K562 (cell line): ENCODE measurements at regions not wholly inside any gene's neighbourhood (a gene's known extent, or its start where the extent isn't known, plus 50 kb on each side); places are given as distances from the start of the nearest gene placed in this dataset.

Experiments used
- ATAC-seq: fragments of 200-7000 bp; cut with Tn5 transposase; 3 replicates; pipeline ENCODE4 v1.9.1; 2020; ENCODE audit warnings: moderate library complexity
- BruUV-seq: library from RNA; stranded (reverse); fragments of 400-500 nt; replicated peaks from 2 replicates; lab custom pipeline; 2021; lab: Mats Ljungman, UMichigan
- CTCF ChIA-PET: fragments of 300-600 bp; formaldehyde crosslinking; extraction: SDS; loops from one replicate; lab custom pipeline; 2021; ENCODE audit warnings: low intra/inter-chr PET ratio; lab: Yijun Ruan, JAX
- POLR2A ChIA-PET: fragments of 300-600, 350-650 bp; sonication (Branson Sonifier 250); formaldehyde crosslinking; extraction: SDS; loops from one replicate; lab custom pipeline; 2021; ENCODE audit warnings: antibody characterized with exemption, inconsistent platforms; lab: Yijun Ruan, JAX
- DNase-seq, 4 experiments: peaks; one replicate each; pipeline versions ENCODE4 v3.0.0 to v3.0.0-alpha.2; 2011 to 2018; ENCODE audit warnings: low spot score in 3 of 4, mixed read lengths in 3 of 4; ENCODE audit errors: extremely low read depth in 1 of 4
- FAIRE-seq: peaks from 2 replicates; lab custom pipeline; 2011; peaks lifted over from hg19 to GRCh38; lab: Jason Lieb, UNC
- H2AFZ ChIP-seq: 2 replicates; pipeline ENCODE4 v1.6.0; 2011; ENCODE audit warnings: low read depth, low read length, control low read depth, inconsistent platforms
- H3K27ac ChIP-seq: fragments of 200-600 bp; 3 replicates; pipeline ENCODE4 v1.8.0; 2011; ENCODE audit warnings: low read depth, mild to moderate bottlenecking, control low read depth, inconsistent platforms, low read length, moderate library complexity, mixed read lengths; ENCODE audit errors: extremely low read depth
- H3K27me3 ChIP-seq, 2 experiments: fragments of 300-600 bp in 1 of 2; 2 replicates in 1 of 2; 3 replicates in 1 of 2; pipeline versions ENCODE4 v1.6.0 to v1.8.0; 2011; ENCODE audit warnings: inconsistent platforms in 2 of 2, low read length in 2 of 2, mild to moderate bottlenecking in 1 of 2, mixed read lengths in 1 of 2, moderate library complexity in 1 of 2; ENCODE audit not compliant: control insufficient read depth in 2 of 2, insufficient read depth in 2 of 2
- H3K36me3 ChIP-seq: fragments of 300-600 bp; 3 replicates; pipeline ENCODE4 v1.8.0; 2011; ENCODE audit warnings: mild to moderate bottlenecking, low read length, inconsistent platforms; ENCODE audit not compliant: control insufficient read depth, insufficient read depth
- H3K4me1 ChIP-seq, 2 experiments: fragments of 200-600 bp in 1 of 2; replicated peaks in 1 of 2; 2 replicates in 1 of 2; 3 replicates in 1 of 2; pipeline versions ENCODE4 v1.5.1 to v1.8.0; 2011; ENCODE audit warnings: inconsistent platforms in 2 of 2, low read length in 2 of 2, mild to moderate bottlenecking in 1 of 2, mixed read lengths in 1 of 2, moderate library complexity in 1 of 2; ENCODE audit not compliant: control insufficient read depth in 2 of 2, insufficient read depth in 2 of 2
- H3K4me2 ChIP-seq: 2 replicates; pipeline ENCODE4 v1.6.1; 2011; ENCODE audit warnings: low read length, control low read depth, inconsistent platforms, mixed read lengths; ENCODE audit not compliant: insufficient read depth
- H3K4me3 ChIP-seq: fragments of 200-600 bp; sonication (generic), shearing (Covaris generic); 2 replicates; pipeline ENCODE4 v1.5.1; 2016; ENCODE audit warnings: control low read depth, inconsistent platforms
- H3K79me2 ChIP-seq: fragments of 200-600 bp; 3 replicates; pipeline ENCODE4 v1.8.0; 2011; ENCODE audit warnings: low read length, inconsistent platforms; ENCODE audit not compliant: control insufficient read depth, insufficient read depth
- H3K9ac ChIP-seq, 2 experiments: 2 replicates each; pipeline versions ENCODE4 v1.6.0 to v1.6.1; 2011; ENCODE audit warnings: low read depth in 2 of 2, low read length in 2 of 2, control low read depth in 1 of 2, inconsistent platforms in 1 of 2, mild to moderate bottlenecking in 1 of 2, mixed read lengths in 1 of 2; ENCODE audit not compliant: insufficient read depth in 1 of 2
- H3K9me1 ChIP-seq: one replicate; pipeline ENCODE4 v1.6.0; 2011; ENCODE audit warnings: inconsistent platforms, mild to moderate bottlenecking, low read length, moderate library complexity; ENCODE audit not compliant: control insufficient read depth, insufficient read depth
- H3K9me3 ChIP-seq: replicated peaks from 2 replicates; pipeline ENCODE4 v1.5.1; 2011; ENCODE audit warnings: low read depth, low read length, inconsistent platforms; ENCODE audit not compliant: control insufficient read depth, insufficient read depth
- H4K20me1 ChIP-seq: replicated peaks from 2 replicates; pipeline ENCODE4 v1.6.1; 2011; ENCODE audit warnings: low read length, inconsistent platforms, mixed read lengths; ENCODE audit not compliant: control insufficient read depth, insufficient read depth
- CBX8 ChIP-seq: fragments of 200-600 bp; sonication (generic); IDR thresholded peaks from 2 replicates; pipeline ENCODE4 v1.6.1; 2012; ENCODE audit warnings: borderline replicate concordance, mixed run types, low read depth, mild to moderate bottlenecking, moderate library complexity, mixed read lengths, low read length, control low read depth, inconsistent platforms; ENCODE audit not compliant: poor library complexity, severe bottlenecking; ENCODE audit errors: extremely low read depth
- NR1H2 ChIP-seq: sonication (generic); formaldehyde crosslinking; IDR thresholded peaks from 2 replicates; pipeline ENCODE4 v1.4.0; 2020; ENCODE audit warnings: mild to moderate bottlenecking, missing genetic modification reagents
- ZFP30 ChIP-seq: fragments of 250-450 bp; sonication (Bioruptor Pico); IDR thresholded peaks from 2 replicates; pipeline ENCODE4 v1.8.0; 2022; ENCODE audit warnings: moderate library complexity, mild to moderate bottlenecking, inconsistent platforms, borderline replicate concordance
- WGBS: fragments of 100-300 bp; shearing (Covaris generic); methylation state at CpG from one replicate; pipeline ENCODE4 v1.1.6; 2016; ENCODE audit warnings: low coverage, mixed read lengths; ENCODE audit not compliant: insufficient coverage; ENCODE audit errors: missing lambda C conversion rate; 5-methylcytosine and 5-hydroxymethylcytosine counted together
- in situ Hi-C: fragments of 300-500 bp; cut with MboI; formaldehyde crosslinking; loops from 4 replicates; pipeline ENCODE4 v1.15.0; 2018; ENCODE audit warnings: inconsistent platforms, mixed read lengths
- intact Hi-C: fragments of 100-400 bp; cut with micrococcal nuclease; formaldehyde crosslinking; loops from 2 replicates; pipeline ENCODE4 v1.14.2; 2022
- TF ChIP-seq, protein P1 (sequence below): fragments of 450-650 bp; formaldehyde crosslinking; IDR thresholded peaks from 2 replicates; pipeline ENCODE4 v1.4.0; 2022; ENCODE audit warnings: missing genetic modification characterization
- TF ChIP-seq, protein P2 (sequence below): fragments of 450-650 bp; formaldehyde crosslinking; conservative IDR thresholded peaks from 2 replicates; pipeline ENCODE4 v1.4.0; 2022; ENCODE audit warnings: mild to moderate bottlenecking, missing genetic modification characterization
- TF ChIP-seq, protein P3 (sequence below), 2 experiments: fragments of 450-650 bp; IDR thresholded peaks; 2 replicates each; pipeline ENCODE4 v1.6.1; 2018; ENCODE audit warnings: mild to moderate bottlenecking in 2 of 2, low read depth in 1 of 2; ENCODE audit not compliant: partially characterized antibody in 2 of 2
- TF ChIP-seq, protein P4 (sequence below): fragments of 450-650 bp; conservative IDR thresholded peaks from 2 replicates; pipeline ENCODE4 v1.6.1; 2016; ENCODE audit warnings: missing genetic modification characterization, low read depth, mild to moderate bottlenecking, missing compliant biosample characterization, moderate library complexity

DNA sequence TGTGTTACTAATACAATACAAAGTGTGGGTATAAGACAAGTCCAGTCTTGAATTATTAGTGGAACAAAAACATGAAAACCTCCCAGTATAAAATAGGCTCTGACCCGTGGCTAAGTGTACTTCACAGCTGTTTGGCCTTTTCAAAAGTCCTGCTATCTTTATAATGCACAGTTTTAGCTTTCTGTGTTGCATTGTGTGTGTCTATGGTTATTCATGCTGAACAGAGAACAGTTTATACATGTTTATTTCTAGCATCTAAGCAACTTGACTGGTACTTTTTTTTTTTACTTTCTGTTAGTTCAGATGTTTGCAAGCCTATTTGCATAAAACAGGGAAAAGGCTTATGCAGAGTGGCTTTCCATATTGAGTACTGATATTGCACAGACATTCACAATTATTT is 119.2 kb upstream of the CCN2 start:
- no peak for FAIRE-seq
- CTCF ChIA-PET: no interaction called here

DNA sequence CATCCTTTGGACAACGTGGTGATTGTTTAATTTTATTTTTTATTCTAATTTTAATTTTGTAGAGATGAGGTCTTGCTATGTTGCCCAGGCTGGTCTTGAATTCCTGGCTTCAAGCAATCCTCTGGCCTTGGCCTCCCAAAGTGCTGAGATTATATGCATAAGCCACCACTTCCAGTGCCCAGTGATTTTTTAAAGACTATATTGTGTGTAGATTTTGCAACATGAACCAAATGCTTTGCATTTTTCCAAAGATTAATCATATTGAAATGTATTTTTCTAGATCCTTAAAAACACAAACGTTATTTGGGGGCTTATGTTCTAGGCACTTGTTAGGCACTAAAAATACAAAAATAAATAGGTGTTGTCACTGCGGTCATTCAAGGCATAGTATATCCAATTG is 117.6 kb upstream of the CCN2 start:
- ChIA-PET POLR2A (no interaction called here), CTCF (no interaction called here)
- Histone ChIP-seq H3K36me3 (no peaks in the 10 kb centered on the region), H3K4me3 (no peak overlapping the region), H3K4me1 (no peaks in the 10 kb centered on the region), H3K27ac (no peak overlapping the region), H3K9ac (no peak overlapping the region), H3K4me2 (no peak overlapping the region), H3K27me3 (no peaks in the 10 kb centered on the region), H3K79me2 (no peaks in the 10 kb centered on the region), H4K20me1 (no peaks in the 10 kb centered on the region), H2AFZ (no peak overlapping the region), H3K9me1 (no peaks in the 10 kb centered on the region), H3K9me3 (peaks cover 2% of the 10 kb centered on the region; the same call in 1 of the 2 replicates)
- FAIRE-seq (no peak), DNase-seq (no peak), ATAC-seq (no peak)
- intact Hi-C loops (no loop called here), in situ Hi-C loops (no loop called here)
- BruUV-seq: no TSS peak
- WGBS: 2% methylated on average over 3 of the region's 3 CpGs
- TF ChIP-seq CBX8 (no peak), NR1H2 (no peak)
- TF ChIP-seq, protein P1, sequence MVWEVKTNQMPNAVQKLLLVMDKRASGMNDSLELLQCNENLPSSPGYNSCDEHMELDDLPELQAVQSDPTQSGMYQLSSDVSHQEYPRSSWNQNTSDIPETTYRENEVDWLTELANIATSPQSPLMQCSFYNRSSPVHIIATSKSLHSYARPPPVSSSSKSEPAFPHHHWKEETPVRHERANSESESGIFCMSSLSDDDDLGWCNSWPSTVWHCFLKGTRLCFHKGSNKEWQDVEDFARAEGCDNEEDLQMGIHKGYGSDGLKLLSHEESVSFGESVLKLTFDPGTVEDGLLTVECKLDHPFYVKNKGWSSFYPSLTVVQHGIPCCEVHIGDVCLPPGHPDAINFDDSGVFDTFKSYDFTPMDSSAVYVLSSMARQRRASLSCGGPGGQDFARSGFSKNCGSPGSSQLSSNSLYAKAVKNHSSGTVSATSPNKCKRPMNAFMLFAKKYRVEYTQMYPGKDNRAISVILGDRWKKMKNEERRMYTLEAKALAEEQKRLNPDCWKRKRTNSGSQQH (CRISPR knock-in tag): no peak
- TF ChIP-seq, protein P2, sequence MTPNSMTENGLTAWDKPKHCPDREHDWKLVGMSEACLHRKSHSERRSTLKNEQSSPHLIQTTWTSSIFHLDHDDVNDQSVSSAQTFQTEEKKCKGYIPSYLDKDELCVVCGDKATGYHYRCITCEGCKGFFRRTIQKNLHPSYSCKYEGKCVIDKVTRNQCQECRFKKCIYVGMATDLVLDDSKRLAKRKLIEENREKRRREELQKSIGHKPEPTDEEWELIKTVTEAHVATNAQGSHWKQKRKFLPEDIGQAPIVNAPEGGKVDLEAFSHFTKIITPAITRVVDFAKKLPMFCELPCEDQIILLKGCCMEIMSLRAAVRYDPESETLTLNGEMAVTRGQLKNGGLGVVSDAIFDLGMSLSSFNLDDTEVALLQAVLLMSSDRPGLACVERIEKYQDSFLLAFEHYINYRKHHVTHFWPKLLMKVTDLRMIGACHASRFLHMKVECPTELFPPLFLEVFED (CRISPR knock-in tag): no peak
- TF ChIP-seq, protein P3, sequence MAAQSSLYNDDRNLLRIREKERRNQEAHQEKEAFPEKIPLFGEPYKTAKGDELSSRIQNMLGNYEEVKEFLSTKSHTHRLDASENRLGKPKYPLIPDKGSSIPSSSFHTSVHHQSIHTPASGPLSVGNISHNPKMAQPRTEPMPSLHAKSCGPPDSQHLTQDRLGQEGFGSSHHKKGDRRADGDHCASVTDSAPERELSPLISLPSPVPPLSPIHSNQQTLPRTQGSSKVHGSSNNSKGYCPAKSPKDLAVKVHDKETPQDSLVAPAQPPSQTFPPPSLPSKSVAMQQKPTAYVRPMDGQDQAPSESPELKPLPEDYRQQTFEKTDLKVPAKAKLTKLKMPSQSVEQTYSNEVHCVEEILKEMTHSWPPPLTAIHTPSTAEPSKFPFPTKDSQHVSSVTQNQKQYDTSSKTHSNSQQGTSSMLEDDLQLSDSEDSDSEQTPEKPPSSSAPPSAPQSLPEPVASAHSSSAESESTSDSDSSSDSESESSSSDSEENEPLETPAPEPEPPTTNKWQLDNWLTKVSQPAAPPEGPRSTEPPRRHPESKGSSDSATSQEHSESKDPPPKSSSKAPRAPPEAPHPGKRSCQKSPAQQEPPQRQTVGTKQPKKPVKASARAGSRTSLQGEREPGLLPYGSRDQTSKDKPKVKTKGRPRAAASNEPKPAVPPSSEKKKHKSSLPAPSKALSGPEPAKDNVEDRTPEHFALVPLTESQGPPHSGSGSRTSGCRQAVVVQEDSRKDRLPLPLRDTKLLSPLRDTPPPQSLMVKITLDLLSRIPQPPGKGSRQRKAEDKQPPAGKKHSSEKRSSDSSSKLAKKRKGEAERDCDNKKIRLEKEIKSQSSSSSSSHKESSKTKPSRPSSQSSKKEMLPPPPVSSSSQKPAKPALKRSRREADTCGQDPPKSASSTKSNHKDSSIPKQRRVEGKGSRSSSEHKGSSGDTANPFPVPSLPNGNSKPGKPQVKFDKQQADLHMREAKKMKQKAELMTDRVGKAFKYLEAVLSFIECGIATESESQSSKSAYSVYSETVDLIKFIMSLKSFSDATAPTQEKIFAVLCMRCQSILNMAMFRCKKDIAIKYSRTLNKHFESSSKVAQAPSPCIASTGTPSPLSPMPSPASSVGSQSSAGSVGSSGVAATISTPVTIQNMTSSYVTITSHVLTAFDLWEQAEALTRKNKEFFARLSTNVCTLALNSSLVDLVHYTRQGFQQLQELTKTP (IDR thresholded peaks at IDR 0.05; ENCODE audit: low read depth in 1 of 2, partially characterized antibody in 2 of 2): no peak
- TF ChIP-seq, protein P4, sequence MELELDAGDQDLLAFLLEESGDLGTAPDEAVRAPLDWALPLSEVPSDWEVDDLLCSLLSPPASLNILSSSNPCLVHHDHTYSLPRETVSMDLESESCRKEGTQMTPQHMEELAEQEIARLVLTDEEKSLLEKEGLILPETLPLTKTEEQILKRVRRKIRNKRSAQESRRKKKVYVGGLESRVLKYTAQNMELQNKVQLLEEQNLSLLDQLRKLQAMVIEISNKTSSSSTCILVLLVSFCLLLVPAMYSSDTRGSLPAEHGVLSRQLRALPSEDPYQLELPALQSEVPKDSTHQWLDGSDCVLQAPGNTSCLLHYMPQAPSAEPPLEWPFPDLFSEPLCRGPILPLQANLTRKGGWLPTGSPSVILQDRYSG: no peak

More for the DNA sequence above, 119.2 kb upstream of the CCN2 start:
- Histone ChIP-seq H3K9me1 (no peaks in the 10 kb centered on the region), H3K79me2 (no peaks in the 10 kb centered on the region), H3K9ac (no peak overlapping the region), H3K27me3 (no peaks in the 10 kb centered on the region), H3K9me3 (peaks cover 2% of the 10 kb centered on the region), H3K4me3 (no peak overlapping the region), H3K4me2 (no peak overlapping the region), H3K36me3 (no peaks in the 10 kb centered on the region), H2AFZ (no peak overlapping the region), H3K4me1 (no peaks in the 10 kb centered on the region), H3K27ac (no peak overlapping the region), H4K20me1 (no peaks in the 10 kb centered on the region)
- BruUV-seq: no TSS peak
- in situ Hi-C loops (no loop called here), intact Hi-C loops (no loop called here)
- POLR2A ChIA-PET: no interaction called here
- DNase-seq (no peak), ATAC-seq (no peak)
- no peak for TF ChIP-seq ZFP30 (CRISPR knock-in tag)
- WGBS: 0% methylated on average over 1 of the region's 1 CpG
